Inflammatory macrophage treated with lipopolysaccharide for 4 hours (primary cell): ENCODE measurements at regions not wholly inside any gene's neighbourhood (a gene's known extent, or its start where the extent isn't known, plus 50 kb on each side); places are given as distances from the start of the nearest gene placed in this dataset.
"Not testable (repeated sequence)": the region's sequence is repeated elsewhere in the genome, so short reads cannot be mapped to it uniquely, and the experiment has no call there.

Source experiments
- DNase-seq: peaks from one replicate; pipeline ENCODE4 v3.0.0-alpha.2; 2020

DNA sequence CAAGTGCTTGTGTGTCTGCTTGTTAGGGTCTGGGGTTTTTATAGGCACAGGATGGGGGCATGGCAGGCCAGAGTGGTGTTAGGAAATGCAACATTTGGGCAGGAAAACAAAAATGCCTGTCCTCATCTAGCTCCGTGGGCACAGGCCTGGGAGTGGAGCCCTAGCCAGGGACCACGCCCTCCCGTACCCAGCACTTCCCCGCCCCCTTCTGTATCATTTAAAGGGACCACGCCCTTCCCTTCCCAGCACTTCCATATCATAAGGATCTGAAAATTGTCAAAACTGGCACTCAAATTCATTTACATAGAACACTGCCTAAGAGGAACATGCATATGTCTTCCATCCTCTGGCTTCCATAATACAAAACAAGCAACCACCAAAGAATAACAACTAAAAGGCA is 185.8 kb downstream of the B3GLCT start:
- DNase-seq: no peak

GRCh38 chr13:31394506-31394905 is 194.7 kb downstream of the B3GLCT start:
- no peak for DNase-seq

DNA sequence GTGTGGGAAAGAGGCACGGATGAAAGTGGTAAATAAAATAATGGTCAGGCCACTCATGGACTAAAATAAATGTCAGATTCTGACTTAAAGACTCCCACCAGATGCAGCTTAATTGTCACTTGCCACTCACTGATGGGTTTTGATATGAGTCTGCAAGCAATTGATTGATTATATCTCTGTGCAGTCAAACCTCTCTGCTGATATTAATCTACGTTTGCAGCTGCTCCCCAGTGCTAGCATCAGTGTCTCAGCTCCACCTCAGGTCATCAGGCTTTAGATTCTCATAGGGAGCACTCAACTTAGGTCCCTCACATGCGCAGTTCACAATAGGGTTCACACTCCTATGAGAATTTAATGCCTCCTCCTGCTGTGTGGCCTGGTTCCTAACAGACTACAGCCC is 195.3 kb downstream of the B3GLCT start:
- no peak for DNase-seq

DNA sequence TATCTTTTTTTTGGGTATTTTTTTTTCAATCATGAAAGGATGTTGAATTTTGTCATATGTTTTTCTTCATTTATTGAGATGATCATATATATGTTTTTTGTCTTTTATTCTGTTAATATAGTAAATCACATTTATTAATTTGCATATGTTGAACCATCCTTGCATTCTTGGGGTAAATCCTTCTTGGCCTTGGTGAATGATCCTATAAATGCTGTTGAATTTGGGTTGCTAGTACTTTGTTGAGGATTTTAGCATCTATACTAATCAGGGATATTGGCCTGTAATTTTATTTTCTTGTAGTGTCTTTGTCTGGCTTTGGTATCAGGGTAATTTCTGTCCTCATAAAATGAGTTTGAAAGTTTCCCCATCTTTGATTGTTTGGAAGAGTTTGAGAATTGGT is 199.9 kb downstream of the B3GLCT start:
- DNase-seq: no peak

DNA sequence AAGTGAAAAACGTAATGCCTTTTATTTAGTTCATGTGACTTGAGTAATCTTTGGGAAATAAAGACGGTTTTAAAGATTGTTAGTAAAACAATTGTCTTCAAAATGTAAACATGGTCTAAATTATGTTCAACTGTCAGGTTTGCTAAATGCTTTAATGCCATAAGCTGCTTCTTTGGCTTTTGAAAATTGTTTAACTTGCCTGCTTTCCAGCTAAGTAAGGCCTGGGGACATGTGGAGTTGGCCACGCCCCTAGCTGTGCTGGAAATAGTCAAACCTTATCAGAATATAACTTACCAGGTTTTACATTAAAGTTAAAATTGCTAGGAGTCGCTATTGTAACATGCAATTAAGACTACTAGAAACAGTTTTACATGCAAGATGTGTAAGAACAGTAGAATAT is 203.9 kb downstream of the B3GLCT start:
- DNase-seq: not testable (repeated sequence)

GRCh38 chr13:31408927-31409326 is 209.2 kb downstream of the B3GLCT start:
- DNase-seq: no peak

GRCh38 chr13:31409678-31410356 is 210.0 kb downstream of the B3GLCT start:
- no peak for DNase-seq

DNA sequence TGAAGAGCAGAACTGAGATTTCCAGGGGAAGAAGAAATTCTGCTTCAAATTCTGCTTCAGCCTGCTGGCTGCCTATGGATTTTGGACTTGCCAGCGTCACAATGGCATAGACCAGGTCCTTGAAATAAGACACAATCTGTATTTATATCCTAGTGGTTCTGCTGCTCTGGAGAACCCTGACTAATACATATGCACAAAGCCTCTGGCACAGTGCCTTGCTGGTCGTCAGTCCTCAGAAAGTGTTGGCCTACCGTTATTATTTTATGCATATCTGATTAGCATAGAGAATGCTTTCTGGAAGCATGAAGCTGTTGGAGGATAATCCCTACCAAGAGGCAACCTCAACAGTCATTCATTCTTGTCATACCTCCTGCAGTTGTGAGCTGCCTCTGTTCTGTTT is 213.7 kb downstream of the B3GLCT start:
- no peak for DNase-seq

GRCh38 chr13:31416066-31416465 is 216.3 kb downstream of the B3GLCT start:
- DNase-seq: no peak

- DNase-seq: no peak
Observed at GRCh38 chr13:31418186-31418585, 218.4 kb downstream of the B3GLCT start.

- no peak for DNase-seq
Observed at GRCh38 chr13:31421756-31422155, 222.0 kb downstream of the B3GLCT start.

GRCh38 chr13:31424130-31424729 is 224.5 kb downstream of the B3GLCT start:
- peak; percentile 69 for DNase-seq

DNA sequence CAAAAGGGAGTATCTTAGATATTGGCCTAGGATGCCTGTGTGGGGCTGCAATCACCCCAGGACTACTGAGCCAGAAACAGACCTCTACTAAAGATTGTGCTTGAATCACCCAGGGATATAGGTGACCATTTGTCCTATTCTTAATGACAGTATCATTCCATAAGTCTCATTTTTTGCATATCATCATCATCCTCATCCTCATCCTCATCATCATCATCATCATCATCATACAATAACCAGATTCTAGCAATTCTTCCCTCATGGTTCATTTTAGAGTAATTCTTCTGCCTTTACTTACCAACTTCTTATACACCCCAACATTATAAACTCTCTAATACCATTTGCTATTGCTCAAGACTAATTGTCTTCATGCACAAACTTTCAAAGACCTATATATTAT is 226.6 kb downstream of the B3GLCT start:
- no peak for DNase-seq

DNA sequence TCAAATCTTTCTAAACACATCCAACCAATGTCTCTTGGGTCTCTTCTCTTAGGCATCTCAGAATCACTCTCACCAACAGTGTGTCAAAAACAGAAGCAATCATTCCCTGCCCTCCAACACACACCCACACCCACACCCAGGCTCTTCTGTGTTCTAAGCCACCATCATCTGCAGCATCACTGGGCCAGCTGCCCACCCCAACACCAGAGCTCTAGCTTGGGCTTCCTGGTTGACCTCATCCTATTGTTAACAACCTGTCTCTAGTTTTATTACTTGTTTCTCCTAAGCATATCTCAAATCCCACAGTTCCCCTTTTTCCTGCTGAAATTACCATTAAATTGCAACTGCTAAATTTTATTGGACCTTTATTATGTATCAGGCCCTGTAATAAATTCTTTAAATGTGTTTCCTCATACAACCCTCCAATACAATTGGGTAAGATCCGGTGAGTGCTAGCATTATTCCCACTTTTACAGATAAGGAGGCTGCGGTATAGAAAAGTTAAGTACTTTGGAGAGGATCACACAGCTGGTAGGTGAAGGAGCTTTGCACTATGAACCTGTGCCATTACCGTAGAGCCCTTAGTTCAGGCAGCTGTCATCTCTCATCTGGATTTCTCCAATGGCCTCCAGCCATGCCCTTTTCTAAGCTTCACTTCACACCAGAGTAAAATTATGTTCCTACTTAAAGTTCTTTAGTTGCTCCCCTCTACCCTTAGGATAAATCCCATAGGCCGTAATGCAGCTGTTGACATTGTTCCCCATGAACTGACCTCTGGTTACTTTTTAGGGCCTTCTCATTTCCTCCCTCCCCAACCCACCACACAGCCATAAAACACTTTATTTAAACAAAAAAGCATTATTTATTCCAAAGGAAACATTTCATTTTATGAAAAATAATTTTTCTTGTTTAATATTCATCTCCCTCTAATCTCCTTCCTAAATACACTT is 227.7 kb downstream of the B3GLCT start:
- DNase-seq: no peak

DNA sequence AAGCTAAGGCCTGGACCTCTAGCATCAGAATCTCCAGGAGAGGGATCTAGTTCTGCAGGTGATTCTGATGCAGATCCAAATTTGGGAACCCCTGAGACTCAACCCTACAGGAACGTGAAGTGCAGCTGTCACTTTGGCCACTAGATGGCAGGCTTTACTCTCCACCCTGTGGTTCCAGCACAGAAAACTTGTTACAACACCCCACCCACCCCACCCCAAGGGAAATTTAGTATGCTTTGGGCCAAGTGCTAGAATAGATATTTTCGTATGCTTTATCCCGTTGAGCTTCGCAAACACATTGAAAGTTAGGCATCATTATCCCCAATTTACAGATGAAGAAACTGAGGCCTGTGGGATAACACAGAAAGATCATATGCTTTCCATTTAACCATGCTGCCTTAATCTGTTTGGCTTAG is 232.0 kb downstream of the B3GLCT start:
- DNase-seq: peak; percentile 56

DNA sequence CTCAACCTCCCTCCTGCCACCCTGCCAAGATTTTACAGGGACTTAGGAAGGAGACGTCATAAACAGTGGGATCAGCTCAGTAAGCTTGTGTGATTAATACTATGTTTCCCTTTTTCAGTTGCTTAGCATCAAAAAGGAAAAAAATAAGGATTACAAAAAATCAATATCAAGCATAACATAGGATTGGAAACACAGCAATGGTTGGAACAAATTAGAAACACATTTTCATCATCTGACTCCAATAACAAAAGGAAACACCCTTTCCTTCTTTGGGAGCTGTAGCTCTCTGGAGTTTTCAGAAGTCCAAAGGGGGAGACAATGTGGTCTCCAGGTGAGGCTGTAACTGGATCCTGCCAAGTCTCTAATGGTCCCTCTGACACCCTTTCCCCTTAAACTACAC is 233.4 kb downstream of the B3GLCT start:
- no peak for DNase-seq

DNA sequence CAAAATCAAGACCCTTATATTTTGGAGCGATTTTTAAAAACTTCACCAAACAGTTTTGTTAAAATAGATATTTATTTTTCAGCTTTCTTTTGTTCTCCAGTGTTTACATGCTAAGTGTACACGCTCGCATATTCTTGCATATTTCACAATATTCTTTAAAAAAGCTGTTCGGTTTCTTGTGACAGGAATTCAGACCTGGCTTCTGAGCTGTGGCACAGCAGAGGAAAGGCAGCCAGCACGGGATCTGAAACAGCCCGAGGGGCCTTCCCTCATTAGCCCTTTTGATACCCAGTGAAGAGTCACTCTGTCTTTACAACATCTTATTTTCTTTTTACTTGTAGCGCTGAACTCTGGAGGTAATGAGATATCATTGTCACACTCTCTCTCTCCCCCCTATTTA is 234.0 kb downstream of the B3GLCT start:
- no peak for DNase-seq

GRCh38 chr13:31434613-31435012 is 234.8 kb downstream of the B3GLCT start:
- no peak for DNase-seq

GRCh38 chr13:31435536-31435935 is 235.8 kb downstream of the B3GLCT start:
- no peak for DNase-seq

DNA sequence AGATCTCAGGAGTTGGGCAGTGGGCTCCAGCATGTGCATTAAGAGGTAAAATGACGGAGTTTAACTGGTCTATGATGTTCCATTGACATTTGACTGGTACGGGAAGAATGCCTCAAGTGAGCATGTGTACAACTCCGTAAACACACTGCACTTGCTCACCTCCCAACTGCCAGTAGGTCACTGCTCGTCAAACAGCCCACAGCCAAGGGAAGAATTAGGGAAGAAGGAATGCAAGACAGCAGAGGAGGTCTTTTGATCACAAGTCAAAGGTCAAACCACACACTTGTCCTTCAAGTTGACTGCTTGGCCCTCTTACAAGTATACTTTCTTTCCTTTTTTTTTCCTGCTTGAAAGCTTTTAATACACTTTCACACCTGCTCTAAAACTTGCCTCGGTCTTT is 236.7 kb downstream of the B3GLCT start:
- no peak for DNase-seq

- DNase-seq: no peak
Observed at GRCh38 chr13:31437975-31438374, 238.2 kb downstream of the B3GLCT start.

GRCh38 chr13:31440132-31440531 is 240.4 kb downstream of the B3GLCT start:
- no peak for DNase-seq

- DNase-seq: no peak
Observed at GRCh38 chr13:31441800-31442510, 242.2 kb downstream of the B3GLCT start.
